ENCODE measurements at regions not wholly inside any gene's neighbourhood (a gene's known extent, or its start where the extent isn't known, plus 50 kb on each side); places are given as distances from the start of the nearest gene placed in this dataset.

- Histone ChIP-seq H3K79me2 (ENCODE audit: control insufficient read depth in 1 of 2, insufficient read depth in 2 of 2, low read length in 2 of 2) (no peaks in the 10 kb centered on the region), H2BK15ac (ENCODE audit: low read length) (no peak overlapping the region), H4K20me1 (replicated peaks in 1 of 2; ENCODE audit: control insufficient read depth in 1 of 2, insufficient read depth in 2 of 2, low read length in 2 of 2) (no peaks in the 10 kb centered on the region), H3K18ac (ENCODE audit: extremely low read depth, low read length) (no peak overlapping the region), H3K23ac (ENCODE audit: insufficient read length) (no peak overlapping the region), H3K14ac (ENCODE audit: insufficient read length) (no peak overlapping the region), H4K8ac (ENCODE audit: extremely low read depth, insufficient read depth, low read length) (no peak overlapping the region), H4K5ac (ENCODE audit: insufficient read length, low read depth, low read length) (no peak overlapping the region), H3K9me3 (ENCODE audit: insufficient read depth in 2 of 2, low read depth in 1 of 2, low read length in 1 of 2) (no peaks in the 10 kb centered on the region), H3K4me2 (ENCODE audit: insufficient read depth in 1 of 2, low read depth in 2 of 2, low read length in 2 of 2) (no peak overlapping the region), H2BK20ac (ENCODE audit: low read length) (no peak overlapping the region), H3K36me3 (ENCODE audit: control insufficient read depth in 2 of 4, insufficient read depth in 4 of 4, low read length in 3 of 4) (no peaks in the 10 kb centered on the region), H3K4ac (replicated peaks; ENCODE audit: insufficient read length, low read depth, low read length) (no peak overlapping the region), H3K9ac (replicated peaks in 1 of 4; ENCODE audit: extremely low read depth in 1 of 4, low read depth in 3 of 4, low read length in 3 of 4) (no peak overlapping the region), H3K23me2 (ENCODE audit: low read depth, low read length) (no peaks in the 10 kb centered on the region; the same call in 1 of the 2 replicates), H3K56ac (replicated peaks; ENCODE audit: insufficient read length, low read depth, low read length) (no peak overlapping the region), H3K4me3 (ENCODE audit: extremely low read depth in 1 of 4, insufficient read depth in 2 of 4, low read depth in 3 of 4, low read length in 4 of 4) (no peak overlapping the region), H2BK120ac (replicated peaks; ENCODE audit: low read depth, low read length) (no peak overlapping the region), H3K27me3 (replicated peaks in 1 of 4; ENCODE audit: control insufficient read depth in 3 of 4, extremely low read depth in 1 of 4, insufficient read depth in 3 of 4, low read length in 3 of 4) (no peaks in the 10 kb centered on the region), H3K79me1 (ENCODE audit: low read depth, low read length) (no peaks in the 10 kb centered on the region), H3K4me1 (replicated peaks in 1 of 4; ENCODE audit: control insufficient read depth in 3 of 4, insufficient read depth in 4 of 4, low read length in 3 of 4) (peaks cover 0 to 5% (median 4%) of the 10 kb centered on the region in 4 experiments; a peak in 5 of 7 replicates), H4K91ac (replicated peaks; ENCODE audit: insufficient read length, low read length) (no peak overlapping the region), H2BK12ac (ENCODE audit: low read depth, low read length) (no peak overlapping the region), H3K27ac (ENCODE audit: low read depth, low read length) (no peak overlapping the region), H2BK5ac (ENCODE audit: low read depth, low read length) (no peak overlapping the region), H2AK5ac (ENCODE audit: low read depth, low read length) (no peak overlapping the region), H2AFZ (ENCODE audit: low read length) (no peak overlapping the region)
- FAIRE-seq (no peak), DNase-seq (ENCODE audit: low read depth in 1 of 2, low spot score in 2 of 2) (no peak)
- WGBS, 2 experiments (ENCODE audit: extremely low coverage in 1 of 2, insufficient coverage in 1 of 2, insufficient read length in 1 of 2, insufficient replicate concordance in 2 of 2, low coverage in 1 of 2, low lambda C conversion rate in 2 of 2, missing lambda C conversion rate in 1 of 2) = 83% methylated on average over 3 of the region's 3 CpGs; no CpG with 5 or more reads in 1 of the 2 experiments
- POLR2A ChIA-PET (ENCODE audit: partially characterized antibody) = no interaction called here
- CTCF ChIA-PET (ENCODE audit: partially characterized antibody) = no interaction called here
- TF ChIP-seq MAX (IDR thresholded peaks at IDR 0.05) (no peak), GTF2F1 (IDR thresholded peaks at IDR 0.05; ENCODE audit: borderline replicate concordance, low read depth, low read length) (no peak), TBP (IDR thresholded peaks at IDR 0.05; ENCODE audit: low read depth, low read length) (no peak), CREB1 (IDR thresholded peaks at IDR 0.05) (no peak), TAF1 (IDR thresholded peaks at IDR 0.05; ENCODE audit: low read depth, low read length) (no peak), KDM1A (IDR thresholded peaks at IDR 0.05; ENCODE audit: borderline replicate concordance, low read length) (no peak), SP1 (IDR thresholded peaks at IDR 0.05; ENCODE audit: low read depth, low read length) (no peak), RXRA (IDR thresholded peaks at IDR 0.05; ENCODE audit: insufficient read depth, low read depth, low read length) (no peak), SAP30 (IDR thresholded peaks at IDR 0.05; ENCODE audit: insufficient read depth, insufficient replicate concordance, low read length) (no peak), E2F6 (IDR thresholded peaks at IDR 0.05) (no peak), SIRT6 (IDR thresholded peaks at IDR 0.05; ENCODE audit: low read length) (no peak), MAFK (IDR thresholded peaks at IDR 0.05; ENCODE audit: low read depth, low read length) (no peak), BCL11A (IDR thresholded peaks at IDR 0.05; ENCODE audit: low read depth in 2 of 2, low read length in 2 of 2) (no peak)
Measured at GRCh38 chr6:47163536-47163935, 121.4 kb upstream of the ADGRF1 start.
